GM23248 (cell line): ENCODE measurements at regions not wholly inside any gene's neighbourhood (a gene's known extent, or its start where the extent isn't known, plus 50 kb on each side); places are given as distances from the start of the nearest gene placed in this dataset.

Experiments used
- DNase-seq: peaks from one replicate; pipeline ENCODE4 v3.0.0-alpha.2; 2015
- H2AFZ ChIP-seq: fragments of 200-600 bp; sonication (generic); 2 replicates; pipeline ENCODE4 v1.6.1; 2016; ENCODE audit warnings: antibody characterized with exemption
- H3F3A ChIP-seq: fragments of 200-600 bp; sonication (generic); 2 replicates; pipeline ENCODE4 v1.6.1; 2016; ENCODE audit warnings: mild to moderate bottlenecking, antibody characterized with exemption, mixed run types; ENCODE audit not compliant: insufficient read depth
- H3K27ac ChIP-seq: fragments of 200-600 bp; sonication (generic); 2 replicates; pipeline ENCODE4 v1.5.1; 2016; ENCODE audit warnings: mild to moderate bottlenecking
- H3K27me3 ChIP-seq: fragments of 200-600 bp; sonication (generic); replicated peaks from 2 replicates; pipeline ENCODE4 v1.6.1; 2016; ENCODE audit warnings: mild to moderate bottlenecking; ENCODE audit not compliant: insufficient read depth
- H3K36me3 ChIP-seq: fragments of 200-600 bp; sonication (generic); 2 replicates; pipeline ENCODE4 v1.6.1; 2016; ENCODE audit warnings: low read depth, mild to moderate bottlenecking
- H3K4me1 ChIP-seq: fragments of 200-600 bp; sonication (generic); 2 replicates; pipeline ENCODE4 v1.6.1; 2016; ENCODE audit warnings: mild to moderate bottlenecking; ENCODE audit not compliant: insufficient read depth
- H3K4me2 ChIP-seq: fragments of 200-600 bp; sonication (generic); one replicate; pipeline ENCODE4 v1.6.1; 2016; ENCODE audit warnings: mild to moderate bottlenecking; ENCODE audit not compliant: unreplicated experiment
- H3K4me3 ChIP-seq: fragments of 200-600 bp; sonication (generic); 2 replicates; pipeline ENCODE4 v1.5.1; 2016; ENCODE audit warnings: mild to moderate bottlenecking
- H3K79me2 ChIP-seq: fragments of 200-600 bp; sonication (generic); 2 replicates; pipeline ENCODE4 v1.6.1; 2016; ENCODE audit warnings: mild to moderate bottlenecking; ENCODE audit not compliant: insufficient read depth
- H3K9ac ChIP-seq: fragments of 200-600 bp; sonication (generic); 2 replicates; pipeline ENCODE4 v1.6.1; 2016; ENCODE audit warnings: mild to moderate bottlenecking
- H3K9me2 ChIP-seq: fragments of 200-600 bp; sonication (generic); 2 replicates; pipeline ENCODE4 v1.6.1; 2016; ENCODE audit warnings: mixed run types, mild to moderate bottlenecking, moderate library complexity; ENCODE audit not compliant: insufficient read depth
- H3K9me3 ChIP-seq: fragments of 200-600 bp; sonication (generic); one replicate; pipeline ENCODE4 v1.6.1; 2017; ENCODE audit warnings: low read depth
- H4K20me1 ChIP-seq: fragments of 200-600 bp; sonication (generic); 2 replicates; pipeline ENCODE4 v1.6.0; 2016; ENCODE audit not compliant: insufficient read depth
- EZH2 ChIP-seq: fragments of 200-600 bp; sonication (generic); IDR thresholded peaks from 2 replicates; pipeline ENCODE4 v1.6.1; 2018; ENCODE audit warnings: antibody characterized with exemption, mild to moderate bottlenecking; ENCODE audit not compliant: insufficient read depth, poor library complexity, severe bottlenecking
- EZH2phosphoT487 ChIP-seq: fragments of 200-600 bp; sonication (generic); IDR thresholded peaks from 2 replicates; pipeline ENCODE4 v1.6.1; 2018; ENCODE audit warnings: antibody characterized with exemption, moderate library complexity, mild to moderate bottlenecking, low read depth; ENCODE audit not compliant: insufficient read depth
- WGBS, 2 experiments: methylation state at CpG; one replicate each; pipeline ENCODE4 v1.1.6; 2015 to 2017; ENCODE audit warnings: low lambda C conversion rate in 2 of 2, low coverage in 1 of 2; ENCODE audit errors: missing lambda C conversion rate in 2 of 2; 5-methylcytosine and 5-hydroxymethylcytosine counted together
- in situ Hi-C: fragments of 300-500 bp; cut with MboI; formaldehyde crosslinking; loops from 2 replicates; pipeline ENCODE4 v1.15.0; 2020

DNA sequence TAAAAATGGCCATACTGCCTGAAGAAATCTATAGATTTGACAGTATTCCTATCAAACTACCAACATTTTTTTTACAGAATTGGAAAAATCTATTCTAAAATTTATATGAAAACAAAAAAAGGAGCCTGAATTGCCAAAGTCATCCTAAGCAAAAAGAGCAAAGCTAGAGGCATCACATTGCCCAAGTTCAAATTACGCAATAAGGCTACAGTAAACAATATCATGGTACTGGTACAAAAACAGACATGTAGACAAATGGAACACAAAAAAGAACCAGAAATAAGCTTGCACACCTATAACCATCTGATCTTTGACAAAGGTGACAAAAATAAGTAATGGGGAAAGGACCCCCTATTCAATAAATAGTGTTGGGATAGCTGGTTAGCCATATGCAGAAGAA lies 50.2 kb upstream of the THSD7B start:
- Histone ChIP-seq H3K27ac (no peak overlapping the region), H3K79me2 (no peaks in the 10 kb centered on the region), H3K27me3 (no peaks in the 10 kb centered on the region), H3K36me3 (no peaks in the 10 kb centered on the region), H3K4me1 (no peaks in the 10 kb centered on the region), H2AFZ (no peak overlapping the region), H3K4me2 (no peak overlapping the region), H4K20me1 (no peaks in the 10 kb centered on the region), H3K9me2 (no peaks in the 10 kb centered on the region), H3F3A (no peaks in the 10 kb centered on the region), H3K9me3 (peaks cover 2% of the 10 kb centered on the region), H3K4me3 (no peak overlapping the region), H3K9ac (no peak overlapping the region)
- in situ Hi-C loops = no loop called here
- WGBS, 2 experiments = 36 to 43% methylated on average over 1 of the region's 1 CpG
- TF ChIP-seq EZH2 (no peak), EZH2phosphoT487 (no peak)
- no peak for DNase-seq

DNA sequence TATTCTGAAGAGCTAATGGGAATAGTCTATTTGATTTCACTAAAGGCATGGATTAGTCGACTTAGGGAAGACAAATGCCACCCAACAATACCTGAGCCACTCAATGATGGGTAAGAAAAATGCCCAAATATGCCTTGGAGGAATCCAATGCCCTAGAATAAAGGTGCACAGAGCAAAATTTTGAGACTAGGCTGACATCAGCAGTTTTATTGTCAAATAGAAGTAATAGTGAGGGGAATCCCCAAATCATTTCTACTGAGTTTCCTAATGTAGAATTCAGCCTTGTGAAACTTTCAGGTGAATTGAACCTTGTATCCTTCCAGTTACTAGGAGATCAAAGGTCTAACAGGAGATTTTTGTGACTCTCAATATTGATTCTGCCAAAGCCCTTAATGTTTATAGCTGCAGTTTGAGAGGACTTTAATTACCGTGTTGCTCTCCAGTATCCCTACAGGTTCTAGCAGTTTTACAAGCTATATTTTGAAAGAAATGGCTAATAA lies 50.8 kb upstream of the THSD7B start:
- no peak overlapping the region for H3K4me2 ChIP-seq
- H3K36me3 ChIP-seq = no peaks in the 10 kb centered on the region
- WGBS, 2 experiments = 14 to 23% methylated on average over 2 of the region's 2 CpGs
- no peaks in the 10 kb centered on the region for H4K20me1 ChIP-seq
- no peaks in the 10 kb centered on the region for H3K9me2 ChIP-seq
- in situ Hi-C loops = no loop called here
- no peaks in the 10 kb centered on the region for H3K4me1 ChIP-seq
- DNase-seq = no peak
- no peak overlapping the region for H3K4me3 ChIP-seq
- no peaks in the 10 kb centered on the region for H3K79me2 ChIP-seq
- no peak overlapping the region for H3K27ac ChIP-seq
- H3K27me3 ChIP-seq = no peaks in the 10 kb centered on the region
- no peak for TF ChIP-seq EZH2
- TF ChIP-seq EZH2phosphoT487 = no peak
- H2AFZ ChIP-seq = no peak overlapping the region
- H3F3A ChIP-seq = no peaks in the 10 kb centered on the region
- peaks cover 2% of the 10 kb centered on the region for H3K9me3 ChIP-seq
- no peak overlapping the region for H3K9ac ChIP-seq

DNA sequence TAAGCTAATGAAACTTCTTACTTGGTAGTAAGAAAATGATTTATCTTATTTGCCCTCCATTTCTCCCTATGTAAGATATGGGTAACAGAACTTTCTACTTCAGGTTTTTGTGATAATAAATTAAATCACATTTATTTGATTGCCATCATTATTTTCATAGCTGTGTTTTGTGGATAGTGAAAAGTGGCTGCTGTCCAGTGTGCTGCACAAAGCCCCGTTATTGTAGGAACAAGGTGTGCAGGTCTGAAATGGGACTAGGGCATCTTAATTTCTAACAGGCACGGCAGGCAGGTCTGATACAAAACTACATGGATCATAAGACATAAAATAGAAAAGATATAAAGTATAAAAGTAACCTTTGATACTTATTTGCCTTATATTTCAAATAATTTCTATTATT lies 51.6 kb upstream of the THSD7B start:
- Histone ChIP-seq H3K36me3 (no peaks in the 10 kb centered on the region), H4K20me1 (no peaks in the 10 kb centered on the region), H3K9me3 (peaks cover 2% of the 10 kb centered on the region), H3K27ac (no peak overlapping the region), H3K27me3 (no peaks in the 10 kb centered on the region), H3K4me1 (no peaks in the 10 kb centered on the region), H3K9me2 (no peaks in the 10 kb centered on the region), H3F3A (no peaks in the 10 kb centered on the region), H3K4me2 (no peak overlapping the region), H3K4me3 (no peak overlapping the region), H2AFZ (no peak overlapping the region), H3K9ac (no peak overlapping the region), H3K79me2 (no peaks in the 10 kb centered on the region)
- no peak for DNase-seq
- no peak for TF ChIP-seq EZH2
- no peak for TF ChIP-seq EZH2phosphoT487
- in situ Hi-C loops = no loop called here
- WGBS, 2 experiments = 2 to 3% methylated on average over 2 of the region's 2 CpGs

DNA sequence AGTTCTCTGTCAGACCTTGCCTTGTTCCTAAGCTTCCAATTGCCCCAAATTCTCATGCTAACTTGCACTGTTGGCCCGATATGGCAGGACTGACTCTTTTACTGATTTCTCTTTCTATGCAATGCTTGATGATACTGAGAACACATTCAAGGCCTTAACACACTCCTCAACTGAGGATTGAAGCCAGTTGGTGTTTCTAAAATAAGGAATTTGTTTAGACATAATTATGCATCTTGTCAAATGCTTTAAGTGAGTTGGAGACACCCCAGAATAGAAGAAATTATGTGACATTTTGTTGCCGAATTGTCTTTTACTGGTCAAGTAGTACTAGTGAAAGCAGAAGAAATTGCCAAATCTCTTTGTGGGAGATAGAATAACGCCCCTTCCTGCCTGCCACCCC lies 60.0 kb upstream of the THSD7B start:
- no peak for TF ChIP-seq EZH2
- no peak for TF ChIP-seq EZH2phosphoT487
- WGBS, 2 experiments = 6 to 16% methylated on average over 3 of the region's 3 CpGs
- Histone ChIP-seq H3K79me2 (no peaks in the 10 kb centered on the region), H3K4me3 (no peak overlapping the region), H4K20me1 (no peaks in the 10 kb centered on the region), H3K9me3 (no peaks in the 10 kb centered on the region), H3K27ac (no peak overlapping the region), H3K27me3 (no peaks in the 10 kb centered on the region), H3F3A (no peaks in the 10 kb centered on the region), H2AFZ (no peak overlapping the region), H3K9me2 (no peaks in the 10 kb centered on the region), H3K4me1 (no peaks in the 10 kb centered on the region), H3K9ac (no peak overlapping the region), H3K36me3 (no peaks in the 10 kb centered on the region), H3K4me2 (no peak overlapping the region)
- no peak for DNase-seq
- in situ Hi-C loops = no loop called here

DNA sequence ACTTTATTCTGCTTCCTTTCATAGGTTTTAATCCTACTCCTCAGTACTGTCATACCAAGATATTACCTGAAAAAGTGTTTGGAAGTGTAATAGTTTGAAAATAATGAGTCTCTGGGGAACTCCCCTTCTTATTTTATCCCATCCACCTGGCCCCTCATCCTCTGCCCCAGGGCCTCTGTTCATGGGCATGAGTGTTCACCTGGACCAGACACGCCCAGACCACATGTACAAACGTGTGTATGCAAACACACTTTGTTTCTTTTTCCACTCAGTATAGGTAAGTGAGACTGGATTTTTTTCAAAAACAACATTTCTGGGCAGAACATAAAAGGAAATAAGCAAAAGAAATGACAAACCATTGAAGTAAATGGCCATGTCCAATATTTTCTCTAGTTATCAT lies 62.1 kb upstream of the THSD7B start:
- 0 to 3% methylated on average over 2 of the region's 2 CpGs for WGBS, 2 experiments
- Histone ChIP-seq H3K9ac (no peak overlapping the region), H3K4me1 (no peaks in the 10 kb centered on the region), H3K9me2 (no peaks in the 10 kb centered on the region), H2AFZ (no peak overlapping the region), H3K9me3 (no peaks in the 10 kb centered on the region), H3K36me3 (no peaks in the 10 kb centered on the region), H3K27me3 (no peaks in the 10 kb centered on the region), H3K4me3 (no peak overlapping the region), H4K20me1 (no peaks in the 10 kb centered on the region), H3K4me2 (no peak overlapping the region), H3K27ac (no peak overlapping the region), H3K79me2 (no peaks in the 10 kb centered on the region), H3F3A (no peaks in the 10 kb centered on the region)
- TF ChIP-seq EZH2phosphoT487 (no peak), EZH2 (no peak)
- in situ Hi-C loops = no loop called here
- no peak for DNase-seq
